RKO (cell line): ENCODE measurements at regions not wholly inside any gene's neighbourhood (a gene's known extent, or its start where the extent isn't known, plus 50 kb on each side); places are given as distances from the start of the nearest gene placed in this dataset.

Experiments
- DNase-seq: peaks from one replicate; pipeline ENCODE4 v3.0.0-alpha.2; 2016; ENCODE audit warnings: low spot score

- no peak for DNase-seq
These were observed 726.0 kb upstream of the ZNF385D start for GRCh38 chr3:22476976-22477375.

GRCh38 chr3:22485954-22486353, 717.2 kb upstream of the UBE2E2 start:
- no peak for DNase-seq

GRCh38 chr3:22490747-22491146, 712.4 kb upstream of the UBE2E2 start:
- DNase-seq: no peak

GRCh38 chr3:22491344-22491743, 711.8 kb upstream of the UBE2E2 start:
- DNase-seq: no peak

- DNase-seq: no peak
These were observed 710.8 kb upstream of the UBE2E2 start for GRCh38 chr3:22492342-22492741.

GRCh38 chr3:22495241-22495640, 707.9 kb upstream of the UBE2E2 start:
- DNase-seq: no peak

GRCh38 chr3:22495791-22496190, 707.3 kb upstream of the UBE2E2 start:
- DNase-seq: no peak

- DNase-seq: no peak
These were observed 706.5 kb upstream of the UBE2E2 start for GRCh38 chr3:22496641-22497040.

- no peak for DNase-seq
These were observed 696.3 kb upstream of the UBE2E2 start for GRCh38 chr3:22506871-22507270.

GRCh38 chr3:22507709-22508108, 695.4 kb upstream of the UBE2E2 start:
- no peak for DNase-seq

- no peak for DNase-seq
These were observed 679.2 kb upstream of the UBE2E2 start for GRCh38 chr3:22523925-22524324.

GRCh38 chr3:22526266-22526837, 676.8 kb upstream of the UBE2E2 start:
- DNase-seq: no peak

GRCh38 chr3:22536541-22536940, 666.6 kb upstream of the UBE2E2 start:
- DNase-seq: no peak

- DNase-seq: no peak
These were observed 665.6 kb upstream of the UBE2E2 start for GRCh38 chr3:22537560-22537959.

- DNase-seq: no peak
These were observed 660.8 kb upstream of the UBE2E2 start for GRCh38 chr3:22542311-22542710.

- no peak for DNase-seq
These were observed 647.2 kb upstream of the UBE2E2 start for GRCh38 chr3:22555753-22556435.

GRCh38 chr3:22565393-22565792, 637.7 kb upstream of the UBE2E2 start:
- DNase-seq: no peak

- no peak for DNase-seq
These were observed 634.8 kb upstream of the UBE2E2 start for GRCh38 chr3:22568285-22568684.

GRCh38 chr3:22569570-22569969, 633.6 kb upstream of the UBE2E2 start:
- no peak for DNase-seq

- no peak for DNase-seq
These were observed 622.1 kb upstream of the UBE2E2 start for GRCh38 chr3:22581007-22581406.

GRCh38 chr3:22582266-22582665, 620.9 kb upstream of the UBE2E2 start:
- DNase-seq: no peak

GRCh38 chr3:22585504-22585903, 617.6 kb upstream of the UBE2E2 start:
- DNase-seq: peak; percentile 31

- DNase-seq: no peak
These were observed 617.2 kb upstream of the UBE2E2 start for GRCh38 chr3:22585911-22586310.

- DNase-seq: no peak
These were observed 615.7 kb upstream of the UBE2E2 start for GRCh38 chr3:22587446-22587845.
